Suprapubic skin (tissue), 4 donors: ENCODE measurements at regions not wholly inside any gene's neighbourhood (a gene's known extent, or its start where the extent isn't known, plus 50 kb on each side); places are given as distances from the start of the nearest gene placed in this dataset.

Experiments
- DNase-seq, 2 donors: peaks; one replicate each; pipeline ENCODE4 v3.0.0-alpha.2; 2019; ENCODE audit warnings: low spot score in 2 of 2
- H3K27ac ChIP-seq: fragments of 200-600 bp; sonication (generic); one replicate; pipeline ENCODE4 v1.5.1; 2019
- H3K27me3 ChIP-seq: fragments of 200-600 bp; sonication (generic); one replicate; pipeline ENCODE4 v1.5.1; 2019
- H3K36me3 ChIP-seq: fragments of 200-600 bp; sonication (generic); one replicate; pipeline ENCODE4 v1.5.1; 2019
- H3K4me1 ChIP-seq: fragments of 200-600 bp; sonication (generic); one replicate; pipeline ENCODE4 v1.5.1; 2019
- H3K4me3 ChIP-seq: fragments of 200-600 bp; sonication (generic); one replicate; pipeline ENCODE4 v1.5.1; 2019; ENCODE audit warnings: mild to moderate bottlenecking
- H3K9me3 ChIP-seq: fragments of 200-600 bp; sonication (generic); one replicate; pipeline ENCODE4 v1.5.1; 2019
- CTCF ChIP-seq, 2 donors: fragments of 200-600 bp in 1 of 2; fragments of 450-650 bp in 1 of 2; sonication (generic) in 1 of 2; IDR thresholded peaks; one replicate each; pipeline ENCODE4 v1.5.1; 2016 to 2019; ENCODE audit warnings: antibody characterized with exemption in 2 of 2, mild to moderate bottlenecking in 1 of 2, moderate library complexity in 1 of 2
- EP300 ChIP-seq: sonication (generic); formaldehyde crosslinking; IDR thresholded peaks from one replicate; pipeline ENCODE4 v1.6.1; 2017; ENCODE audit warnings: antibody characterized with exemption
- POLR2A ChIP-seq, 2 donors: fragments of 450-650 bp; IDR thresholded peaks; one replicate each; pipeline ENCODE4 v1.6.1; 2017; ENCODE audit warnings: antibody characterized with exemption in 2 of 2, mild to moderate bottlenecking in 2 of 2, moderate library complexity in 2 of 2
- POLR2AphosphoS5 ChIP-seq, 3 donors: sonication (generic); formaldehyde crosslinking; IDR thresholded peaks; one replicate each; pipeline ENCODE4 v1.6.1; 2017; ENCODE audit warnings: antibody characterized with exemption in 3 of 3
- WGBS: methylation state at CpG from one replicate; pipeline ENCODE4 v1.1.5; 2018; 5-methylcytosine and 5-hydroxymethylcytosine counted together

- no peaks in the 10 kb centered on the region for H3K4me1 ChIP-seq
- WGBS, result 83% methylated on average over 2 of the region's 2 CpGs
- H3K27me3 ChIP-seq, result no peaks in the 10 kb centered on the region
- no peak for DNase-seq
- no peaks in the 10 kb centered on the region for H3K36me3 ChIP-seq
- no peak overlapping the region for H3K4me3 ChIP-seq
- no peaks in the 10 kb centered on the region for H3K9me3 ChIP-seq
- TF ChIP-seq CTCF (IDR thresholded peaks at IDR 0.05) (no peak), EP300 (no peak), POLR2AphosphoS5 (IDR thresholded peaks at IDR 0.05) (no peak), POLR2A (IDR thresholded peaks at IDR 0.05) (no peak)
- no peak overlapping the region for H3K27ac ChIP-seq
Measured at GRCh38 chr4:131257241-131257640, 1891.9 kb upstream of the PCDH10 start.

GRCh38 chr4:131258361-131258760 lies 1890.7 kb upstream of the PCDH10 start:
- H3K9me3 ChIP-seq, result no peaks in the 10 kb centered on the region
- TF ChIP-seq POLR2AphosphoS5 (IDR thresholded peaks at IDR 0.05) (no peak), CTCF (IDR thresholded peaks at IDR 0.05) (no peak), POLR2A (IDR thresholded peaks at IDR 0.05) (no peak), EP300 (no peak)
- no peak overlapping the region for H3K27ac ChIP-seq
- DNase-seq, result no peak
- no peaks in the 10 kb centered on the region for H3K4me1 ChIP-seq
- H3K4me3 ChIP-seq, result no peak overlapping the region
- H3K27me3 ChIP-seq, result no peaks in the 10 kb centered on the region
- WGBS, result 67% methylated on average over 2 of the region's 2 CpGs
- H3K36me3 ChIP-seq, result no peaks in the 10 kb centered on the region

GRCh38 chr4:131288441-131288840 lies 1860.7 kb upstream of the PCDH10 start:
- DNase-seq, result no peak
- Histone ChIP-seq H3K4me3 (no peak overlapping the region), H3K9me3 (no peaks in the 10 kb centered on the region), H3K4me1 (no peaks in the 10 kb centered on the region), H3K27me3 (no peaks in the 10 kb centered on the region), H3K36me3 (no peaks in the 10 kb centered on the region), H3K27ac (no peak overlapping the region)
- TF ChIP-seq POLR2AphosphoS5 (IDR thresholded peaks at IDR 0.05) (no peak), POLR2A (IDR thresholded peaks at IDR 0.05) (no peak), EP300 (no peak), CTCF (IDR thresholded peaks at IDR 0.05) (no peak)

GRCh38 chr4:131296192-131296591 lies 1852.9 kb upstream of the PCDH10 start:
- Histone ChIP-seq H3K4me1 (no peaks in the 10 kb centered on the region), H3K9me3 (no peaks in the 10 kb centered on the region), H3K36me3 (no peaks in the 10 kb centered on the region), H3K27me3 (no peaks in the 10 kb centered on the region), H3K4me3 (no peak overlapping the region), H3K27ac (no peak overlapping the region)
- TF ChIP-seq POLR2AphosphoS5 (IDR thresholded peaks at IDR 0.05) (no peak), POLR2A (IDR thresholded peaks at IDR 0.05) (no peak), CTCF (IDR thresholded peaks at IDR 0.05) (no peak), EP300 (no peak)
- 78% methylated on average over 1 of the region's 1 CpG for WGBS
- no peak for DNase-seq

GRCh38 chr4:131302108-131302507 lies 1847.0 kb upstream of the PCDH10 start:
- Histone ChIP-seq H3K27ac (no peak overlapping the region), H3K4me1 (no peaks in the 10 kb centered on the region), H3K4me3 (no peak overlapping the region), H3K9me3 (peaks cover 7% of the 10 kb centered on the region), H3K36me3 (no peaks in the 10 kb centered on the region), H3K27me3 (no peaks in the 10 kb centered on the region)
- 82% methylated on average over 3 of the region's 4 CpGs for WGBS
- TF ChIP-seq EP300 (no peak), CTCF (IDR thresholded peaks at IDR 0.05) (no peak), POLR2A (IDR thresholded peaks at IDR 0.05) (no peak), POLR2AphosphoS5 (IDR thresholded peaks at IDR 0.05) (no peak)
- no peak for DNase-seq
